ENCODE measurements at regions not wholly inside any gene's neighbourhood (a gene's known extent, or its start where the extent isn't known, plus 50 kb on each side); places are given as distances from the start of the nearest gene placed in this dataset.

DNA sequence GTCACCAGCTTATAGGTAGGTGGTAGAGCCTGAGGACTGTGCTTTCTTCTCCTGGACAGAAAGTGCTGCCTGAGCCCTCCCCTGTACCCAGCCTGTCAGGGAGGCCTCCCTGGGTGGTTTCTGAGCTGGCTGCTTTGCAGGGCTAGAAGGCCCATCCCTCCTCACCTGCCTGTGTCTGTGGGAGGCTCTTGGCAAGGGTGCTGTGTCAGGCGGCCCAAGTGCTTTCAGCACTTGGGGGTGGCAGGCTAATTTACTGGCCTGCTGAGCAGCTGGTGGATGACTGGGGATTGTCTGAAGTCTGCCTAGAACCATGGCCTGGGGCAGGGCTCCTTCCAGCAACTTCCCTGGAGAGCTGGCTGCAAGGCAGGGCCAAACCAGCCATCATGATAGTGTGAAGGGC is 139.0 kb upstream of the NAV2 start:
- no peak overlapping the region for H3K4ac ChIP-seq (ENCODE audit: low read depth, low read length)
- H2BK120ac ChIP-seq (ENCODE audit: low read depth, low read length): no peak overlapping the region
- no CpG with 5 or more reads among the region's 1 CpG for WGBS, 2 experiments (ENCODE audit: extremely low coverage in 2 of 2, insufficient read length in 1 of 2)
- no peak overlapping the region for H2BK5ac ChIP-seq (ENCODE audit: low read depth, low read length, poor library complexity, severe bottlenecking)
- no peak overlapping the region for H4K8ac ChIP-seq (ENCODE audit: low read depth in 2 of 2, low read length in 2 of 2)
- H3K9me1 ChIP-seq (ENCODE audit: insufficient read depth, low read length): peaks cover 13% of the 10 kb centered on the region
- H3K27ac ChIP-seq (ENCODE audit: insufficient read depth, low read length): no peak overlapping the region
- intact Hi-C loops (cut with micrococcal nuclease): loop anchor here (5.0 kb wide), 1 partner anchor 764 kb away; no protein-coding TSS in a partner anchor
- no peak overlapping the region for H3K4me2 ChIP-seq (ENCODE audit: low read depth, low read length)
- H4K5ac ChIP-seq (ENCODE audit: low read depth, low read length): no peak overlapping the region
- no peak overlapping the region for H3K18ac ChIP-seq (ENCODE audit: low read depth, low read length)
- H2BK15ac ChIP-seq (ENCODE audit: low read depth, low read length): no peak overlapping the region
- no peaks in the 10 kb centered on the region; the same call in 1 of the 2 replicates for H3K27me3 ChIP-seq (ENCODE audit: control insufficient read depth, insufficient read depth, low read length)
- H3K23ac ChIP-seq (ENCODE audit: low read depth, low read length): no peak overlapping the region
- H2AK9ac ChIP-seq (replicated peaks; ENCODE audit: low read depth, low read length, poor library complexity): no peak overlapping the region
- dilution Hi-C loops (cut with HindIII; ENCODE audit: low sequenced_read_pairs, unreplicated experiment): no loop called here
- no TSS peak for BruUV-seq (replicated peaks)
- H4K20me1 ChIP-seq (ENCODE audit: insufficient read depth, low read length): no peaks in the 10 kb centered on the region
- no peaks in the 10 kb centered on the region for H3K36me3 ChIP-seq (ENCODE audit: control insufficient read depth, insufficient read depth, low read length)
- peaks cover 19% of the 10 kb centered on the region for H3K4me1 ChIP-seq (ENCODE audit: control insufficient read depth, insufficient read depth, low read length)
- H3K4me3 ChIP-seq (ENCODE audit: insufficient read depth, low read depth, low read length): no peak overlapping the region
- DNase-seq: no peak
- H2BK20ac ChIP-seq (ENCODE audit: low read depth, low read length): no peak overlapping the region
- H4K91ac ChIP-seq (ENCODE audit: insufficient read depth, low read depth, low read length): no peak overlapping the region
- no peak overlapping the region for H3K9ac ChIP-seq (ENCODE audit: low read depth, low read length)
- in situ Hi-C loops (cut with MboI; ENCODE audit: low sequenced_read_pairs): no loop called here
- CTCF ChIA-PET: interaction anchor here (1.0 kb wide), 1 partner anchor 10 kb away, joined by 4 read pairs; no protein-coding TSS in a partner anchor
- H3K56ac ChIP-seq (ENCODE audit: extremely low read depth, insufficient read depth, low read length): no peak overlapping the region
- TF ChIP-seq MAZ (IDR thresholded peaks at IDR 0.05; ENCODE audit: borderline replicate concordance, low read depth, low read length) (no peak), FOS (IDR thresholded peaks at IDR 0.05; ENCODE audit: low read depth, low read length) (no peak), MXI1 (IDR thresholded peaks at IDR 0.05; ENCODE audit: borderline replicate concordance, low read depth, low read length) (no peak), RFX5 (IDR thresholded peaks at IDR 0.05; ENCODE audit: low read depth, low read length) (no peak), RAD21 (IDR thresholded peaks at IDR 0.05; ENCODE audit: low read length) (no peak), BHLHE40 (IDR thresholded peaks at IDR 0.05; ENCODE audit: low read depth, low read length) (no peak), CHD1 (IDR thresholded peaks at IDR 0.05; ENCODE audit: low read depth, low read length) (no peak)
- TF ChIP-seq, protein P1, sequence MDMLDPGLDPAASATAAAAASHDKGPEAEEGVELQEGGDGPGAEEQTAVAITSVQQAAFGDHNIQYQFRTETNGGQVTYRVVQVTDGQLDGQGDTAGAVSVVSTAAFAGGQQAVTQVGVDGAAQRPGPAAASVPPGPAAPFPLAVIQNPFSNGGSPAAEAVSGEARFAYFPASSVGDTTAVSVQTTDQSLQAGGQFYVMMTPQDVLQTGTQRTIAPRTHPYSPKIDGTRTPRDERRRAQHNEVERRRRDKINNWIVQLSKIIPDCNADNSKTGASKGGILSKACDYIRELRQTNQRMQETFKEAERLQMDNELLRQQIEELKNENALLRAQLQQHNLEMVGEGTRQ (IDR thresholded peaks at IDR 0.05; ENCODE audit: low read depth, low read length): no peak
- no peaks in the 10 kb centered on the region; the same call in 1 of the 2 replicates for H3K9me3 ChIP-seq (ENCODE audit: control insufficient read depth, insufficient read depth, low read length)
- no peak overlapping the region for H3K14ac ChIP-seq (replicated peaks; ENCODE audit: low read depth, low read length)
- ATAC-seq (ENCODE audit: low read depth): no peak
- H2AK5ac ChIP-seq (ENCODE audit: low read depth, low read length): no peak overlapping the region
- 0 out of 4 replicates have a peak, but pooled peaks cover 0 to 6% of the 10 kb centered on the region in 2 experiments for H3K79me1 ChIP-seq (ENCODE audit: low read depth in 1 of 2, low read length in 2 of 2)
- POLR2A ChIA-PET (ENCODE audit: unreplicated experiment): no interaction called here
- no peak overlapping the region for H2AFZ ChIP-seq (replicated peaks; ENCODE audit: low read length, poor library complexity)
